Peyer's patch (tissue), 4 donors: ENCODE measurements at regions not wholly inside any gene's neighbourhood (a gene's known extent, or its start where the extent isn't known, plus 50 kb on each side); places are given as distances from the start of the nearest gene placed in this dataset.

Source experiments
- POLR2A ChIP-seq, 2 donors: fragments of 450-650 bp; IDR thresholded peaks; one replicate each; pipeline ENCODE4 v1.5.1; 2017; ENCODE audit warnings: antibody characterized with exemption in 2 of 2, mild to moderate bottlenecking in 2 of 2, moderate library complexity in 2 of 2
- TF ChIP-seq, protein P1 (sequence below), 6 experiments: fragments of 450-650 bp in 4 of 6; fragments of 200-600 bp in 2 of 6; sonication (generic) in 1 of 6; IDR thresholded peaks; one replicate each; pipeline ENCODE4 v1.5.1; 2017 to 2019; ENCODE audit warnings: antibody characterized with exemption in 6 of 6, mild to moderate bottlenecking in 3 of 6, moderate library complexity in 1 of 6

- TF ChIP-seq, protein P1, sequence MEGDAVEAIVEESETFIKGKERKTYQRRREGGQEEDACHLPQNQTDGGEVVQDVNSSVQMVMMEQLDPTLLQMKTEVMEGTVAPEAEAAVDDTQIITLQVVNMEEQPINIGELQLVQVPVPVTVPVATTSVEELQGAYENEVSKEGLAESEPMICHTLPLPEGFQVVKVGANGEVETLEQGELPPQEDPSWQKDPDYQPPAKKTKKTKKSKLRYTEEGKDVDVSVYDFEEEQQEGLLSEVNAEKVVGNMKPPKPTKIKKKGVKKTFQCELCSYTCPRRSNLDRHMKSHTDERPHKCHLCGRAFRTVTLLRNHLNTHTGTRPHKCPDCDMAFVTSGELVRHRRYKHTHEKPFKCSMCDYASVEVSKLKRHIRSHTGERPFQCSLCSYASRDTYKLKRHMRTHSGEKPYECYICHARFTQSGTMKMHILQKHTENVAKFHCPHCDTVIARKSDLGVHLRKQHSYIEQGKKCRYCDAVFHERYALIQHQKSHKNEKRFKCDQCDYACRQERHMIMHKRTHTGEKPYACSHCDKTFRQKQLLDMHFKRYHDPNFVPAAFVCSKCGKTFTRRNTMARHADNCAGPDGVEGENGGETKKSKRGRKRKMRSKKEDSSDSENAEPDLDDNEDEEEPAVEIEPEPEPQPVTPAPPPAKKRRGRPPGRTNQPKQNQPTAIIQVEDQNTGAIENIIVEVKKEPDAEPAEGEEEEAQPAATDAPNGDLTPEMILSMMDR (IDR thresholded peaks at IDR 0.05), result no peak
- TF ChIP-seq POLR2A (IDR thresholded peaks at IDR 0.05), result no peak
These were observed 61.8 kb upstream of the MED9 start for GRCh38 chr17:17415006-17415405.
